ENCODE measurements at regions not wholly inside any gene's neighbourhood (a gene's known extent, or its start where the extent isn't known, plus 50 kb on each side); places are given as distances from the start of the nearest gene placed in this dataset.

DNA sequence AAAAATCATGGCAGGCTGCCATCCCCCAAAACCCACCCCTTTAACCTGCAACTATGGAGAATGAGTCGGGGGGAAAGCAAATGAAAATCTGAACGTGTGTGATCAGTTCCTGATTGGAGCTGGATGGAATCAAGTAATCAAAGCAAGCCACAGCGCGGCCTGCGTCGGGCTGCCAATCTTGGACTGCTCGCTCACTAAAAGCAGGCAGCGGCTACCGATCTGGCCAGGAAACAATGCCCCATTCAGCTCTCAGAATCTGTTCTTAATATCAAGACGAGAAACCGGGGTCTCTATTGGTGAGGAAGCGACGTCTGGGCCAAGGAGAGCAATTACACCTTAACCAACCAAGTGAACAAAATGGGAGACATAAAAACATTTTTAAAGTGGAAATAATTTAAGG is 472.2 kb downstream of the SOX6 start:
- WGBS (ENCODE audit: insufficient coverage), result 99% methylated on average over 7 of the region's 13 CpGs
- H3K79me2 ChIP-seq (ENCODE audit: insufficient read depth, low read length), result no peaks in the 10 kb centered on the region
- no peak overlapping the region for H3K27ac ChIP-seq (ENCODE audit: low read depth in 1 of 2, low read length in 2 of 2)
- no peaks in the 10 kb centered on the region for H3K9me3 ChIP-seq (replicated peaks in 1 of 2; ENCODE audit: control insufficient read depth in 1 of 2, insufficient read depth in 1 of 2, low read length in 2 of 2)
- Mint-ChIP-seq H3K4me3 (no peak overlapping the region), H3K27ac (no peak overlapping the region), H3K36me3 (no peaks in the 10 kb centered on the region), H3K9me3 (peaks cover 0 to 2% (median 0%) of the 10 kb centered on the region in 7 donors), H3K27me3 (ENCODE audit: low read depth in 3 of 3) (peaks cover 0 to 3% (median 0%) of the 10 kb centered on the region in 3 donors), H3K4me1 (peaks cover 3% of the 10 kb centered on the region)
- H4K20me1 ChIP-seq (ENCODE audit: insufficient read depth, low read length), result no peaks in the 10 kb centered on the region
- no peak overlapping the region for H2AFZ ChIP-seq (ENCODE audit: insufficient read depth, low read depth, low read length, poor library complexity, severe bottlenecking)
- no peak overlapping the region for H3K9ac ChIP-seq (ENCODE audit: insufficient read depth, low read length, poor library complexity, severe bottlenecking)
- no peak for DNase-seq
- no peaks in the 10 kb centered on the region for H3K4me1 ChIP-seq (ENCODE audit: control insufficient read depth in 1 of 2, insufficient read depth in 2 of 2, low read length in 2 of 2)
- H3K4me3 ChIP-seq (replicated peaks in 1 of 3; ENCODE audit: low read depth in 2 of 3, low read length in 3 of 3), result no peak overlapping the region
- TF ChIP-seq, protein P1, sequence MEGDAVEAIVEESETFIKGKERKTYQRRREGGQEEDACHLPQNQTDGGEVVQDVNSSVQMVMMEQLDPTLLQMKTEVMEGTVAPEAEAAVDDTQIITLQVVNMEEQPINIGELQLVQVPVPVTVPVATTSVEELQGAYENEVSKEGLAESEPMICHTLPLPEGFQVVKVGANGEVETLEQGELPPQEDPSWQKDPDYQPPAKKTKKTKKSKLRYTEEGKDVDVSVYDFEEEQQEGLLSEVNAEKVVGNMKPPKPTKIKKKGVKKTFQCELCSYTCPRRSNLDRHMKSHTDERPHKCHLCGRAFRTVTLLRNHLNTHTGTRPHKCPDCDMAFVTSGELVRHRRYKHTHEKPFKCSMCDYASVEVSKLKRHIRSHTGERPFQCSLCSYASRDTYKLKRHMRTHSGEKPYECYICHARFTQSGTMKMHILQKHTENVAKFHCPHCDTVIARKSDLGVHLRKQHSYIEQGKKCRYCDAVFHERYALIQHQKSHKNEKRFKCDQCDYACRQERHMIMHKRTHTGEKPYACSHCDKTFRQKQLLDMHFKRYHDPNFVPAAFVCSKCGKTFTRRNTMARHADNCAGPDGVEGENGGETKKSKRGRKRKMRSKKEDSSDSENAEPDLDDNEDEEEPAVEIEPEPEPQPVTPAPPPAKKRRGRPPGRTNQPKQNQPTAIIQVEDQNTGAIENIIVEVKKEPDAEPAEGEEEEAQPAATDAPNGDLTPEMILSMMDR (IDR thresholded peaks at IDR 0.05), result no peak
- no peak overlapping the region for H3K4me2 ChIP-seq (replicated peaks; ENCODE audit: extremely low read depth, low read length, poor library complexity, severe bottlenecking)
- intact Hi-C loops (cut with micrococcal nuclease), result no loop called here
- H3K27me3 ChIP-seq (ENCODE audit: control insufficient read depth in 2 of 2, insufficient read depth in 2 of 2, low read length in 2 of 2), result no peaks in the 10 kb centered on the region
- no peaks in the 10 kb centered on the region for H3K36me3 ChIP-seq (replicated peaks in 1 of 2; ENCODE audit: control insufficient read depth in 1 of 2, insufficient read depth in 2 of 2, low read length in 2 of 2)

GRCh38 chr11:15884777-15885540 is 471.4 kb downstream of the SOX6 start:
- H3K36me3 ChIP-seq (replicated peaks in 1 of 2; ENCODE audit: control insufficient read depth in 1 of 2, insufficient read depth in 2 of 2, low read length in 2 of 2), result no peaks in the 10 kb centered on the region
- H3K27me3 ChIP-seq (ENCODE audit: control insufficient read depth in 2 of 2, insufficient read depth in 2 of 2, low read length in 2 of 2), result no peaks in the 10 kb centered on the region
- no peaks in the 10 kb centered on the region for H4K20me1 ChIP-seq (ENCODE audit: insufficient read depth, low read length)
- Mint-ChIP-seq H3K27me3 (ENCODE audit: low read depth in 3 of 3) (peaks cover 0 to 2% (median 0%) of the 10 kb centered on the region in 3 donors), H3K4me3 (no peak overlapping the region), H3K9me3 (peaks cover 0 to 2% (median 0%) of the 10 kb centered on the region in 7 donors), H3K36me3 (no peaks in the 10 kb centered on the region), H3K4me1 (peaks cover 3% of the 10 kb centered on the region), H3K27ac (no peak overlapping the region)
- intact Hi-C loops (cut with micrococcal nuclease), result no loop called here
- H2AFZ ChIP-seq (ENCODE audit: insufficient read depth, low read depth, low read length, poor library complexity, severe bottlenecking), result no peak overlapping the region
- no peak for DNase-seq
- no peaks in the 10 kb centered on the region for H3K9me3 ChIP-seq (replicated peaks in 1 of 2; ENCODE audit: control insufficient read depth in 1 of 2, insufficient read depth in 1 of 2, low read length in 2 of 2)
- no peak overlapping the region for H3K9ac ChIP-seq (ENCODE audit: insufficient read depth, low read length, poor library complexity, severe bottlenecking)
- WGBS (ENCODE audit: insufficient coverage), result 100% methylated on average over 2 of the region's 6 CpGs
- no peaks in the 10 kb centered on the region for H3K79me2 ChIP-seq (ENCODE audit: insufficient read depth, low read length)
- no peak overlapping the region for H3K27ac ChIP-seq (ENCODE audit: low read depth in 1 of 2, low read length in 2 of 2)
- H3K4me3 ChIP-seq (replicated peaks in 1 of 3; ENCODE audit: low read depth in 2 of 3, low read length in 3 of 3), result no peak overlapping the region
- TF ChIP-seq, protein P1 (IDR thresholded peaks at IDR 0.05), result no peak
- H3K4me2 ChIP-seq (replicated peaks; ENCODE audit: extremely low read depth, low read length, poor library complexity, severe bottlenecking), result no peak overlapping the region
- no peaks in the 10 kb centered on the region for H3K4me1 ChIP-seq (ENCODE audit: control insufficient read depth in 1 of 2, insufficient read depth in 2 of 2, low read length in 2 of 2)
